ENCODE measurements at regions not wholly inside any gene's neighbourhood (a gene's known extent, or its start where the extent isn't known, plus 50 kb on each side); places are given as distances from the start of the nearest gene placed in this dataset.

- H2AFZ ChIP-seq (ENCODE audit: low read length) = no peak overlapping the region
- no peaks in the 10 kb centered on the region for H4K20me1 ChIP-seq (ENCODE audit: insufficient read depth, low read length)
- no peaks in the 10 kb centered on the region for H3K27me3 ChIP-seq (ENCODE audit: insufficient read depth, low read length)
- H3K36me3 ChIP-seq (ENCODE audit: insufficient read depth, low read length) = no peaks in the 10 kb centered on the region
- no peak overlapping the region for H3K4me3 ChIP-seq (ENCODE audit: insufficient read depth, low read length)
- TF ChIP-seq, protein P1, sequence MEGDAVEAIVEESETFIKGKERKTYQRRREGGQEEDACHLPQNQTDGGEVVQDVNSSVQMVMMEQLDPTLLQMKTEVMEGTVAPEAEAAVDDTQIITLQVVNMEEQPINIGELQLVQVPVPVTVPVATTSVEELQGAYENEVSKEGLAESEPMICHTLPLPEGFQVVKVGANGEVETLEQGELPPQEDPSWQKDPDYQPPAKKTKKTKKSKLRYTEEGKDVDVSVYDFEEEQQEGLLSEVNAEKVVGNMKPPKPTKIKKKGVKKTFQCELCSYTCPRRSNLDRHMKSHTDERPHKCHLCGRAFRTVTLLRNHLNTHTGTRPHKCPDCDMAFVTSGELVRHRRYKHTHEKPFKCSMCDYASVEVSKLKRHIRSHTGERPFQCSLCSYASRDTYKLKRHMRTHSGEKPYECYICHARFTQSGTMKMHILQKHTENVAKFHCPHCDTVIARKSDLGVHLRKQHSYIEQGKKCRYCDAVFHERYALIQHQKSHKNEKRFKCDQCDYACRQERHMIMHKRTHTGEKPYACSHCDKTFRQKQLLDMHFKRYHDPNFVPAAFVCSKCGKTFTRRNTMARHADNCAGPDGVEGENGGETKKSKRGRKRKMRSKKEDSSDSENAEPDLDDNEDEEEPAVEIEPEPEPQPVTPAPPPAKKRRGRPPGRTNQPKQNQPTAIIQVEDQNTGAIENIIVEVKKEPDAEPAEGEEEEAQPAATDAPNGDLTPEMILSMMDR (IDR thresholded peaks at IDR 0.05; ENCODE audit: extremely low read depth, low read depth, low read length) = no peak
- no peak for DNase-seq (ENCODE audit: insufficient read length, low spot score, missing footprints)
- no peaks in the 10 kb centered on the region for H3K4me1 ChIP-seq (ENCODE audit: insufficient read depth, low read length)
- no peak overlapping the region for H3K27ac ChIP-seq (ENCODE audit: low read depth, low read length)
- H3K4me2 ChIP-seq (ENCODE audit: insufficient read depth, low read length) = no peak overlapping the region
- H3K79me2 ChIP-seq (ENCODE audit: insufficient read depth, low read length) = no peaks in the 10 kb centered on the region
- H3K9me3 ChIP-seq (ENCODE audit: low read depth, low read length) = no peaks in the 10 kb centered on the region
These were observed 334.7 kb downstream of the PPP1R2C start for GRCh38 chrX:42443267-42443666.

- no peaks in the 10 kb centered on the region for H4K20me1 ChIP-seq (ENCODE audit: insufficient read depth, low read length)
- no peak overlapping the region for H3K27ac ChIP-seq (ENCODE audit: low read depth, low read length)
These were observed 335.2 kb downstream of the PPP1R2C start for GRCh38 chrX:42442745-42443144.

DNA sequence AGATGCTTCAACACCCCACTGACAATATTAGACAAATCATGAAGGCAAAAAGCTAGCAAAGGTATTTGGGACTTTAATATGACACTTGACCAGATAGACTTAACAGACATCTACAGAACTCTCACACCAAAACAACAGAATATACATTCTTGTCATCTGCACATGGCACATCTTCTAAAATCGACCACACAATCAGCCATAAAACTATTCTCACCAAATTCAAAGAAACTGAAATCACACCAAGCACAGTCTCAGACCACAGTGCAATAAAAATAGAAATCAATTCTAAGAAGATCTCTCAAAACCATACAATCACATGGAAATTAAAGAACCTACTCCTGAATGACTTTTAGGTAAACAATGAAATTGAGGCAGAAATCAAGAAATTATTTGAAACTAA lies 340.8 kb downstream of the PPP1R2C start:
- Histone ChIP-seq H3K27me3 (ENCODE audit: insufficient read depth, low read length) (no peaks in the 10 kb centered on the region), H3K79me2 (ENCODE audit: insufficient read depth, low read length) (no peaks in the 10 kb centered on the region), H3K4me1 (ENCODE audit: insufficient read depth, low read length) (no peaks in the 10 kb centered on the region), H3K4me3 (ENCODE audit: insufficient read depth, low read length) (no peak overlapping the region), H4K20me1 (ENCODE audit: insufficient read depth, low read length) (no peaks in the 10 kb centered on the region), H3K9me3 (ENCODE audit: low read depth, low read length) (no peaks in the 10 kb centered on the region), H3K36me3 (ENCODE audit: insufficient read depth, low read length) (no peaks in the 10 kb centered on the region), H3K27ac (ENCODE audit: low read depth, low read length) (no peak overlapping the region), H3K4me2 (ENCODE audit: insufficient read depth, low read length) (no peak overlapping the region), H2AFZ (ENCODE audit: low read length) (no peak overlapping the region)
- TF ChIP-seq, protein P1 (IDR thresholded peaks at IDR 0.05; ENCODE audit: extremely low read depth, low read depth, low read length) = no peak
- DNase-seq (ENCODE audit: insufficient read length, low spot score, missing footprints) = no peak

More at GRCh38 chrX:42442745-42443144, 335.2 kb downstream of the PPP1R2C start:
- Histone ChIP-seq H3K4me3 (ENCODE audit: insufficient read depth, low read length) (no peak overlapping the region), H3K27me3 (ENCODE audit: insufficient read depth, low read length) (no peaks in the 10 kb centered on the region), H3K9me3 (ENCODE audit: low read depth, low read length) (no peaks in the 10 kb centered on the region), H3K4me1 (ENCODE audit: insufficient read depth, low read length) (no peaks in the 10 kb centered on the region), H3K36me3 (ENCODE audit: insufficient read depth, low read length) (no peaks in the 10 kb centered on the region), H3K4me2 (ENCODE audit: insufficient read depth, low read length) (no peak overlapping the region), H3K79me2 (ENCODE audit: insufficient read depth, low read length) (no peaks in the 10 kb centered on the region), H2AFZ (ENCODE audit: low read length) (no peak overlapping the region)
- TF ChIP-seq, protein P1 (IDR thresholded peaks at IDR 0.05; ENCODE audit: extremely low read depth, low read depth, low read length) = no peak
- DNase-seq (ENCODE audit: insufficient read length, low spot score, missing footprints) = no peak

- DNase-seq (ENCODE audit: insufficient read length, low spot score, missing footprints) = no peak
- Histone ChIP-seq H3K9me3 (ENCODE audit: low read depth, low read length) (no peaks in the 10 kb centered on the region), H3K27ac (ENCODE audit: low read depth, low read length) (no peak overlapping the region)
These were observed 343.4 kb downstream of the PPP1R2C start for GRCh38 chrX:42434458-42435166.

More at GRCh38 chrX:42434458-42435166, 343.4 kb downstream of the PPP1R2C start:
- H2AFZ ChIP-seq (ENCODE audit: low read length) = no peak overlapping the region
- H3K4me3 ChIP-seq (ENCODE audit: insufficient read depth, low read length) = no peak overlapping the region
- H4K20me1 ChIP-seq (ENCODE audit: insufficient read depth, low read length) = no peaks in the 10 kb centered on the region
- no peaks in the 10 kb centered on the region for H3K27me3 ChIP-seq (ENCODE audit: insufficient read depth, low read length)
- H3K4me2 ChIP-seq (ENCODE audit: insufficient read depth, low read length) = no peak overlapping the region
- TF ChIP-seq, protein P1 (IDR thresholded peaks at IDR 0.05; ENCODE audit: extremely low read depth, low read depth, low read length) = no peak
- H3K36me3 ChIP-seq (ENCODE audit: insufficient read depth, low read length) = no peaks in the 10 kb centered on the region
- no peaks in the 10 kb centered on the region for H3K79me2 ChIP-seq (ENCODE audit: insufficient read depth, low read length)
- no peaks in the 10 kb centered on the region for H3K4me1 ChIP-seq (ENCODE audit: insufficient read depth, low read length)

All from osteoblast (primary cell).